OCI-LY3 (cell line): ENCODE measurements at regions not wholly inside any gene's neighbourhood (a gene's known extent, or its start where the extent isn't known, plus 50 kb on each side); places are given as distances from the start of the nearest gene placed in this dataset.

Experiments
- EZH2phosphoT487 ChIP-seq: fragments of 200-600 bp; shearing (Covaris generic); IDR thresholded peaks from 2 replicates; pipeline ENCODE4 v1.6.1; 2018; ENCODE audit warnings: antibody characterized with exemption, mixed run types, low read depth
- TF ChIP-seq, protein P1 (sequence below): fragments of 200-600, 300-600 bp; sonication (generic); IDR thresholded peaks from 2 replicates; pipeline ENCODE4 v1.5.1; 2014; ENCODE audit warnings: antibody characterized with exemption, low read length, low read depth

- TF ChIP-seq, protein P1, sequence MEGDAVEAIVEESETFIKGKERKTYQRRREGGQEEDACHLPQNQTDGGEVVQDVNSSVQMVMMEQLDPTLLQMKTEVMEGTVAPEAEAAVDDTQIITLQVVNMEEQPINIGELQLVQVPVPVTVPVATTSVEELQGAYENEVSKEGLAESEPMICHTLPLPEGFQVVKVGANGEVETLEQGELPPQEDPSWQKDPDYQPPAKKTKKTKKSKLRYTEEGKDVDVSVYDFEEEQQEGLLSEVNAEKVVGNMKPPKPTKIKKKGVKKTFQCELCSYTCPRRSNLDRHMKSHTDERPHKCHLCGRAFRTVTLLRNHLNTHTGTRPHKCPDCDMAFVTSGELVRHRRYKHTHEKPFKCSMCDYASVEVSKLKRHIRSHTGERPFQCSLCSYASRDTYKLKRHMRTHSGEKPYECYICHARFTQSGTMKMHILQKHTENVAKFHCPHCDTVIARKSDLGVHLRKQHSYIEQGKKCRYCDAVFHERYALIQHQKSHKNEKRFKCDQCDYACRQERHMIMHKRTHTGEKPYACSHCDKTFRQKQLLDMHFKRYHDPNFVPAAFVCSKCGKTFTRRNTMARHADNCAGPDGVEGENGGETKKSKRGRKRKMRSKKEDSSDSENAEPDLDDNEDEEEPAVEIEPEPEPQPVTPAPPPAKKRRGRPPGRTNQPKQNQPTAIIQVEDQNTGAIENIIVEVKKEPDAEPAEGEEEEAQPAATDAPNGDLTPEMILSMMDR: no peak
- TF ChIP-seq EZH2phosphoT487: no peak
These were observed 123.7 kb downstream of the ANAPC4 start for GRCh38 chr4:25500626-25501316.
